HG03520 (cell line): ENCODE measurements at regions not wholly inside any gene's neighbourhood (a gene's known extent, or its start where the extent isn't known, plus 50 kb on each side); places are given as distances from the start of the nearest gene placed in this dataset.

Experiments
- ATAC-seq: cut with Tn5 transposase; IDR thresholded peaks from one replicate; pipeline ENCODE4 v1.9.1; 2021; ENCODE audit warnings: mild to moderate bottlenecking, moderate library complexity; ENCODE audit not compliant: unreplicated experiment

GRCh38 chr12:11946161-11946560, 124.6 kb upstream of the BCL2L14 start:
- ATAC-seq: no peak

- ATAC-seq: no peak
These were observed 123.5 kb upstream of the BCL2L14 start for GRCh38 chr12:11947213-11947612.

- no peak for ATAC-seq
These were observed 120.9 kb upstream of the BCL2L14 start for GRCh38 chr12:11949738-11950411.

- no peak for ATAC-seq
These were observed 119.5 kb upstream of the BCL2L14 start for GRCh38 chr12:11951209-11951608.

- no peak for ATAC-seq
These were observed 117.2 kb upstream of the BCL2L14 start for GRCh38 chr12:11953523-11953922.

GRCh38 chr12:11954181-11954580, 116.6 kb upstream of the BCL2L14 start:
- ATAC-seq: no peak

- no peak for ATAC-seq
These were observed 112.3 kb upstream of the BCL2L14 start for GRCh38 chr12:11958221-11959091.

- ATAC-seq: no peak
These were observed 111.5 kb upstream of the BCL2L14 start for GRCh38 chr12:11959117-11959823.

GRCh38 chr12:11960646-11961045, 110.1 kb upstream of the BCL2L14 start:
- ATAC-seq: no peak

GRCh38 chr12:11961686-11962085, 109.1 kb upstream of the BCL2L14 start:
- ATAC-seq: no peak

- no peak for ATAC-seq
These were observed 107.9 kb upstream of the BCL2L14 start for GRCh38 chr12:11962860-11963259.

- no peak for ATAC-seq
These were observed 106.8 kb upstream of the BCL2L14 start for GRCh38 chr12:11963841-11964471.

- no peak for ATAC-seq
These were observed 105.4 kb upstream of the BCL2L14 start for GRCh38 chr12:11965258-11965910.

- ATAC-seq: no peak
These were observed 103.2 kb upstream of the BCL2L14 start for GRCh38 chr12:11967376-11968047.

GRCh38 chr12:11968048-11968383, 102.7 kb upstream of the BCL2L14 start:
- no peak for ATAC-seq

- no peak for ATAC-seq
These were observed 102.2 kb upstream of the BCL2L14 start for GRCh38 chr12:11968516-11968915.

GRCh38 chr12:11969437-11970154, 101.1 kb upstream of the BCL2L14 start:
- ATAC-seq: peak; percentile 88

- ATAC-seq: no peak
These were observed 100.6 kb upstream of the BCL2L14 start for GRCh38 chr12:11970155-11970520.

- ATAC-seq: no peak
These were observed 97.3 kb upstream of the BCL2L14 start for GRCh38 chr12:11973396-11973795.

GRCh38 chr12:11976005-11976404, 94.7 kb upstream of the BCL2L14 start:
- ATAC-seq: no peak
